ENCODE measurements at regions not wholly inside any gene's neighbourhood (a gene's known extent, or its start where the extent isn't known, plus 50 kb on each side); places are given as distances from the start of the nearest gene placed in this dataset.

DNA sequence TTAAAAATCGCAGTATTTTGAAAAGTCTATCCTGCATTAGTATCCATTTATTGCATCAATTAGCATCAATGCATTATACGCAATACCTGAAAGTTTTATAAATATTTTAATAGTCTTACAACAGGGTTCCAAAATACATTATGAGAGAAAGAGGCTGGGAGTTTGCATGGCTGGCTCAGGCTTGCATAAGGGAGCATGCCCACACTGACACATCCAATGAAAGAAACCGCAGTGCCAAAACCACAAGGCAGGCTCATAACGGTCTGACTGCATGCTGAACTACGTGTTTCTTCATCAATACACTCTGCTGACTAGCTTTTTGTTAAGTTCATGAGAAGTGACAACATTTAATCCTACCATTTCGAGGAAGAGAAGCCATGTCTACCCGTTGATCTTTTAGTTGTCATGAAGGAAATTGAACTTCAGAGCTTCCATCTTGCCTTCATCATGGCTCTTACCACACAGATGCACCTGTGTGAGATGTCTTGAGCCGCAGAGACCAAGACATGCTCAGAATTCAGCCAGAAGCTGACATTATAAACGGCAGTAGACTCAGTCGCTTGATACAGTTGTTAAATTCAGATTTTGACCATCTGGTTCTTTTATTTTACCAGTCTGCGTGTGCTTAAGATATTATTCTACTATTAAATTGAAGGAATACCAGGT, 168.8 kb upstream of the FRG1 start:
- Histone ChIP-seq H3K36me3 (ENCODE audit: control insufficient read depth in 1 of 2, insufficient read depth in 2 of 2, low read length in 2 of 2) (no peaks in the 10 kb centered on the region), H3K9me2 (ENCODE audit: insufficient read depth) (no peaks in the 10 kb centered on the region), H4K20me1 (ENCODE audit: insufficient read depth) (no peaks in the 10 kb centered on the region), H3K9ac (ENCODE audit: low read length) (no peak overlapping the region), H3K79me2 (ENCODE audit: insufficient read depth, low read length) (no peaks in the 10 kb centered on the region), H3K9me3 (ENCODE audit: control insufficient read depth in 1 of 2, insufficient read depth in 1 of 2, low read depth in 1 of 2, low read length in 2 of 2) (no peaks in the 10 kb centered on the region), H3K4me3 (replicated peaks in 1 of 2; ENCODE audit: low read depth in 1 of 2, low read length in 2 of 2) (no peak overlapping the region), H3K4me1 (ENCODE audit: control insufficient read depth in 1 of 2, insufficient read depth in 2 of 2, low read length in 2 of 2) (no peaks in the 10 kb centered on the region), H3K27me3 (ENCODE audit: insufficient read depth, low read length) (peaks cover 9% of the 10 kb centered on the region), H2AFZ (ENCODE audit: low read depth, low read length, poor library complexity, severe bottlenecking) (no peak overlapping the region), H3K4me2 (ENCODE audit: low read length) (no peak overlapping the region), H3K27ac (ENCODE audit: low read depth, low read length) (no peak overlapping the region)
- ATAC-seq (no peak), DNase-seq (ENCODE audit: low read depth, low spot score) (no peak)
- BruUV-seq (replicated peaks) = no TSS peak
- intact Hi-C loops (cut with micrococcal nuclease) = no loop called here
- TF ChIP-seq POLR2AphosphoS5 (IDR thresholded peaks at IDR 0.05; ENCODE audit: low read depth, low read length) (no peak), POLR2A (IDR thresholded peaks at IDR 0.05; ENCODE audit: borderline replicate concordance, extremely low read depth, insufficient read depth, insufficient read length) (no peak), ZNF274 (IDR thresholded peaks at IDR 0.05; ENCODE audit: low read depth, low read length) (no peak), SP1 (IDR thresholded peaks at IDR 0.05; ENCODE audit: low read depth) (no peak), EZH2phosphoT487 (IDR thresholded peaks at IDR 0.05; ENCODE audit: borderline replicate concordance) (no peak), FOSL1 (IDR thresholded peaks at IDR 0.05; ENCODE audit: low read depth) (no peak), CEBPB (IDR thresholded peaks at IDR 0.05; ENCODE audit: low read depth) (no peak), YY1 (IDR thresholded peaks at IDR 0.05; ENCODE audit: extremely low read depth, insufficient replicate concordance, low read depth, low read length) (no peak), ZFX (IDR thresholded peaks at IDR 0.05) (no peak)
- TF ChIP-seq, protein P1, sequence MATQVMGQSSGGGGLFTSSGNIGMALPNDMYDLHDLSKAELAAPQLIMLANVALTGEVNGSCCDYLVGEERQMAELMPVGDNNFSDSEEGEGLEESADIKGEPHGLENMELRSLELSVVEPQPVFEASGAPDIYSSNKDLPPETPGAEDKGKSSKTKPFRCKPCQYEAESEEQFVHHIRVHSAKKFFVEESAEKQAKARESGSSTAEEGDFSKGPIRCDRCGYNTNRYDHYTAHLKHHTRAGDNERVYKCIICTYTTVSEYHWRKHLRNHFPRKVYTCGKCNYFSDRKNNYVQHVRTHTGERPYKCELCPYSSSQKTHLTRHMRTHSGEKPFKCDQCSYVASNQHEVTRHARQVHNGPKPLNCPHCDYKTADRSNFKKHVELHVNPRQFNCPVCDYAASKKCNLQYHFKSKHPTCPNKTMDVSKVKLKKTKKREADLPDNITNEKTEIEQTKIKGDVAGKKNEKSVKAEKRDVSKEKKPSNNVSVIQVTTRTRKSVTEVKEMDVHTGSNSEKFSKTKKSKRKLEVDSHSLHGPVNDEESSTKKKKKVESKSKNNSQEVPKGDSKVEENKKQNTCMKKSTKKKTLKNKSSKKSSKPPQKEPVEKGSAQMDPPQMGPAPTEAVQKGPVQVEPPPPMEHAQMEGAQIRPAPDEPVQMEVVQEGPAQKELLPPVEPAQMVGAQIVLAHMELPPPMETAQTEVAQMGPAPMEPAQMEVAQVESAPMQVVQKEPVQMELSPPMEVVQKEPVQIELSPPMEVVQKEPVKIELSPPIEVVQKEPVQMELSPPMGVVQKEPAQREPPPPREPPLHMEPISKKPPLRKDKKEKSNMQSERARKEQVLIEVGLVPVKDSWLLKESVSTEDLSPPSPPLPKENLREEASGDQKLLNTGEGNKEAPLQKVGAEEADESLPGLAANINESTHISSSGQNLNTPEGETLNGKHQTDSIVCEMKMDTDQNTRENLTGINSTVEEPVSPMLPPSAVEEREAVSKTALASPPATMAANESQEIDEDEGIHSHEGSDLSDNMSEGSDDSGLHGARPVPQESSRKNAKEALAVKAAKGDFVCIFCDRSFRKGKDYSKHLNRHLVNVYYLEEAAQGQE (IDR thresholded peaks at IDR 0.05; ENCODE audit: low read depth) = no peak
- TF ChIP-seq, protein P2, sequence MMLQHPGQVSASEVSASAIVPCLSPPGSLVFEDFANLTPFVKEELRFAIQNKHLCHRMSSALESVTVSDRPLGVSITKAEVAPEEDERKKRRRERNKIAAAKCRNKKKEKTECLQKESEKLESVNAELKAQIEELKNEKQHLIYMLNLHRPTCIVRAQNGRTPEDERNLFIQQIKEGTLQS (IDR thresholded peaks at IDR 0.05) = no peak
- TF ChIP-seq, protein P3, sequence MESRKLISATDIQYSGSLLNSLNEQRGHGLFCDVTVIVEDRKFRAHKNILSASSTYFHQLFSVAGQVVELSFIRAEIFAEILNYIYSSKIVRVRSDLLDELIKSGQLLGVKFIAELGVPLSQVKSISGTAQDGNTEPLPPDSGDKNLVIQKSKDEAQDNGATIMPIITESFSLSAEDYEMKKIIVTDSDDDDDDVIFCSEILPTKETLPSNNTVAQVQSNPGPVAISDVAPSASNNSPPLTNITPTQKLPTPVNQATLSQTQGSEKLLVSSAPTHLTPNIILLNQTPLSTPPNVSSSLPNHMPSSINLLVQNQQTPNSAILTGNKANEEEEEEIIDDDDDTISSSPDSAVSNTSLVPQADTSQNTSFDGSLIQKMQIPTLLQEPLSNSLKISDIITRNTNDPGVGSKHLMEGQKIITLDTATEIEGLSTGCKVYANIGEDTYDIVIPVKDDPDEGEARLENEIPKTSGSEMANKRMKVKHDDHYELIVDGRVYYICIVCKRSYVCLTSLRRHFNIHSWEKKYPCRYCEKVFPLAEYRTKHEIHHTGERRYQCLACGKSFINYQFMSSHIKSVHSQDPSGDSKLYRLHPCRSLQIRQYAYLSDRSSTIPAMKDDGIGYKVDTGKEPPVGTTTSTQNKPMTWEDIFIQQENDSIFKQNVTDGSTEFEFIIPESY (IDR thresholded peaks at IDR 0.05; ENCODE audit: extremely low read depth, insufficient replicate concordance, low read length) = no peak
- POLR2A ChIA-PET = no interaction called here
- CTCF ChIA-PET = no interaction called here
- RAD21 ChIA-PET (ENCODE audit: low non-redundant PET in 1 of 2, low total read pairs in 2 of 2, uncharacterized antibody in 2 of 2, unreplicated experiment in 2 of 2) = no interaction called here
